Activated naive CD4-positive, alpha-beta T cell treated with Interleukin-2 at 50 U/mL for 16 hours (primary cell): ENCODE measurements at regions not wholly inside any gene's neighbourhood (a gene's known extent, or its start where the extent isn't known, plus 50 kb on each side); places are given as distances from the start of the nearest gene placed in this dataset.
"Not testable (repeated sequence)": the region's sequence is repeated elsewhere in the genome, so short reads cannot be mapped to it uniquely, and the experiment has no call there.

Experiments
- DNase-seq: peaks from one replicate; pipeline ENCODE4 v3.0.0-alpha.2; 2020

- DNase-seq = no peak
These were observed 194.5 kb upstream of the COX10 start for GRCh38 chr17:13874817-13875216.

DNA sequence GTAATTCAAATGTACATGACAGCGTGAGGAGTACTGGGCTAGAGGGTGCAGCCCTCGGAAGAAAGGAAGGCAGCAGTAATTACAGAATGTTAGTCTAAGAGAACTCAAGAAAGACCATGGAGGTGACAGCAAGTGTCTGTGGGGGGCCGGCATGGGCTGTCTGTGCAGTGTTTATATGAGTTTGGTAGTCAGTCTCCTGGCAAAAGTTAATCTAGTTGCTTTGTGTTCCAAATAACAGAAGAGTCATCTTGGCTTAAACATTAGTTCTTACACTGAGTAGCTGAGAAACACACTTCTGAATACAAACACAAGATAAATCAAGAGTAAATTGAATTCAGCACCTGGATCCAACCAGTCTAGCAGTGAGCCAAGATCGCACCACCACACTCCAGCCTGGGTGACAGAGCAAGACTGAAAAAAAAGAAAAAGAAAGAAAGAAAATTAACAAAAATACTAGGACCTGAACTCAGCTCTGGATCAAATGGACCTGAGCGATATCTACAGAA is 189.3 kb upstream of the COX10 start:
- no peak for DNase-seq

DNA sequence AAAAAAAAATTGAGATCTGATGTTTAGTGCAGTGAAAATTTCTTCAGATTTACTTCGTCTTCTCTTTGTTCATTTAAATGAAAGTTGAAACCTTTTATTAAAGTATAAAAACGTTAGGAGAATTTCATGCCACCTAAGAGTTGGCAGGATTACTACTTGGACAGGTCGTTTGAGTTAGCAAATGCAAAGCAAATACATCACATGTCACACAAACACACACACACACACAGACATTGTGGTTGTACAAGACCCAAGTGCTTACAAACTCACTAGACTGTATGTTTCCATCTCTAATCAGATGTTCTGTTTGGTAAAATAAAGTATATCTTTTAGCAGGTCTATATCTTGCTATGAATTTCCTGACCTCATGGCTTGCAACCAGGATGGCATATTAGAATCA is 185.6 kb upstream of the COX10 start:
- DNase-seq = no peak

- DNase-seq = no peak
These were observed 185.0 kb upstream of the COX10 start for GRCh38 chr17:13884347-13884746.

DNA sequence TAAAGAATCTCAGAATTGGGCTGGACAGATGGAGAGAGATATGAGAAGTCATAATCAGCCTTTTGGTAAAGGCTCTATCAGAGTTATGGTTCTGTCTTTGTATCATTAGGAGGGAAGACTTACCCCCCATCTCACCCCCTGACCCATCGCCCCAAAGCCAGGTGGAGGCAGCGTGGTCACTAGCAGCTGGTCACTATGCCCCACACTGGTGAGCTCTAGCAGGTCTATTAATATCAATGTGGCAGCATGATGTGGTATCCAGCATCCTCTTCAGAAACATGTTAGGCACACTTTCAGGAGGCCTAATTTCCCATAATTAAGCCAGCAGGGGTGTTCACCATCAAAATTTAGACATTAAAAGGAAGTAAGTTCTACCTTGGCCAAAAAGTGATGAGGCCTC is 183.8 kb upstream of the COX10 start:
- no peak for DNase-seq

DNA sequence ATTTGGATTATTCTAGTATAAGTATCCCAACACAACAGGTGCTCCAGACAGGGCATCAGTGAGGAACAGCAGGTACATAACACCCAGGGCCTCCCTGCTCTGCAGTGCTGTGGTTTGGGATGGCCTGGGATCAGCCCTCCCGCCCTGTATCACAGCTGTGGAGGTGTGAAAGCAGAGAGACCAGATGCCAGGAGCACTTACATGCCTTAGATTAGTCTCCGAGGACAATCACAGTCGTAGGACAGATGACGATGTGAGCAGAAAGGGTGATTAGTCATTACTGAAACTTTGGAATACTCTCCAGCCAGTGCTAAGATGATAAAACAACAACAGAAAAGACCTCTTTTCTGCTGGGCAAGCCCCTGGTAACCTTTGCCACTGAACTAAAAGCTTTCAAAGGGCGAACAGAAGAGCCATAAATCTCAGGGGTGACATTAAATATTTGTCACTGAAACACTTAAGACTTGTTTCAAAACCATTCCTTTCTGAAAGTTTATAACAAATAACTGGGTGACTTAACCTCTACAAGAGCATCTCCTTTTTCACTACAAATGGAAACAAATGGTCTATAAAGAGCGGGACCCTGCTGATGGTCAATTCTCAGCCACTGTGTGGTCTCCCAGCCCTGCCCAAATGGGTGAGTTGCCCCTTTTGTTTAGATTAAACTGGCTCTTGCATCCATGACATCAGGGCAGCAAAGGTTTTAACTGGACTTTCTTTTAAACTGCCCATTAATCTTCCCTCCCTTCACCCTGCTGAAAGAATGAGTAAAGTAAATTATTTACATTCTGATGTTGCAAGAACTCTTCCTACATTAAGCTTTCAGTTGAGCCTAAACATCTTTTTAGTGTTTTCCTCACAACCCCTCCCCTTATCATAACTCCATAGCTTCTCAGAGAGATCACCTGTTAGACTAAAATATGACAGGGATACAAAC is 183.1 kb upstream of the COX10 start:
- DNase-seq = no peak

GRCh38 chr17:13888056-13888609 is 181.2 kb upstream of the COX10 start:
- DNase-seq = no peak

DNA sequence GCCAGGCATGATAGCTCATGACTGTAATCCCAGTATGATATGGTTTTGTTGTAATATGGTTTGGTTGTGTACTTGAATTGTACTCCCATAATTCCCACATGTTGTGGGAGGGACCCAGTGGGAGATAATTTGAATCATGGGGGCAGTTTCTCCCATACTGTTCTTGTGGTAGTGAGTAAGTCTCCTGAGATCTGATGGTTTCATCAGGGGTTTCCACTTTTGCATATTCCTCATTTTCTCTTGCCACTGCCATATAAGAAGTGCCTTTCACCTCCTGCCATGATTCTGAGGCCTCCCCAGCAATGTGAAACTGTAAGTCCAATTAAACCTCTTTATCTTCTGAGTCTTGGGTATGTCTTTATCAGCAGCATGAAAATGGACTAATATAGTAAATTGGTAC is 160.3 kb upstream of the COX10 start:
- DNase-seq = not testable (repeated sequence)

DNA sequence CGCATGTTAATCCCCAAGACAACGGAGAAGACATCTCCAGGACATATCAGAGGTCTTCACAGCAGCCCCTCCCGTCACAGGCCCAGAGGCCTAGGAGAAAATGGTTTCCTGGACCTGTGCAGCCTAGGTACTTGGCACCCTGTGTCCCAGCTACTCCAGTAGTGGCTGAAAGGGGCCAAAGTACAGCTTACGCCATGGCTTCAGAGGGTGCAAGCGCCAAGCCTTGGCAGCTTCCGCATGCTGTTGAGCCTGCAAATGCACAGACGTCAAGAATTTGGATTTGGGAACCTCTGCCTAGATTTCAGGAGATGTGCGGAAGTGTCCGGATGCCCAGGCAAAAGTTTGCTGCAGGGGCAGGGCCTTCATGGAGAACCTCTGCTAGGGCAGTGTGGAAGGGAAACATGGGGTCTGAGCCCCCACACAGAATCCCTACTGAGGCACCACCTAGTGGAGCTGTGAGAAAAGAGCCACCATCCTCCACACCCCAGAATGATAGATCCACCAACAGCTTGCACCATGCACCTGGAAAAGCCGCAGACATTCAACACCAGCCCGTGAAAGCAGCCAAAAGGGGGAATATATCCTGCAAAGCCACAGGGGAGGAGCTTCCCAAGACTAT is 159.3 kb upstream of the COX10 start:
- DNase-seq = no peak

DNA sequence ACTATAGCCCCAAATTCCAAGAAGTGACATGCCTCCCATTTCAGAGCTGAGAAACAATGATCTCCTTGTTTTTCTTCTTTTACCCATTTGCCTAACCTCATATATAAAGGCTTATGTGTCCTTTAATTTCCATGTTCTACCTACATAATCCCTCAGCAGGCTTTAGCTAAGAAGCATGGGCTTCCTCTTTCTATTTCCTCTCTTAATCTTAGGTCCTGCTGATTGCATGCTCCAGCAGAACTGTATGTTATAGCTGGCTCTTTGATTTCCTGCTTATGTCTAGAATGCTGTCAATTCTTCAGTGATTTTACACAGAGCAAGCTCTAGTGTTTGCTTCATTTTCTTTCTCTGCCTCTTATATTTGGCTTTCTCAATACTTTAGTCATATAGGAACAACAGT is 151.7 kb upstream of the COX10 start:
- DNase-seq = no peak

DNA sequence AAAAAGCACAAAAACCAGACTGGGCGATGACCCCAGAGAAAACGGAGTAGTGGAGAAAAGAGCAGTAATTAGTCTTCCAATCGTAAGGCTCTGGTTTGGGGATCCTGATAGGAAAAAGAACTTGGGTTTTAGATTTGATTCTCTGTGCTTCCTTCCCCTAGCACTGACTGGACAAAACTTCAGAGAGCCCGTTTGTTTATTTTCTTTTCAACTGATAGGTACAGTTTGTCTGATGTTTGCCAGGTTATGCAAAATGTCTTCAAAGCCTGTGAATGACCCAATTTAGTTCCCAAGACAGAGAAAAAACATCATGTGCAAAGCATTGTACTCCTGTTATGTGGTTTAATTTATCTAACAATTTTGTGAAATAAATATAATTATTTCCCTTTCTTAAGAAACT is 151.1 kb upstream of the COX10 start:
- no peak for DNase-seq

GRCh38 chr17:13919818-13920217 is 149.5 kb upstream of the COX10 start:
- no peak for DNase-seq

DNA sequence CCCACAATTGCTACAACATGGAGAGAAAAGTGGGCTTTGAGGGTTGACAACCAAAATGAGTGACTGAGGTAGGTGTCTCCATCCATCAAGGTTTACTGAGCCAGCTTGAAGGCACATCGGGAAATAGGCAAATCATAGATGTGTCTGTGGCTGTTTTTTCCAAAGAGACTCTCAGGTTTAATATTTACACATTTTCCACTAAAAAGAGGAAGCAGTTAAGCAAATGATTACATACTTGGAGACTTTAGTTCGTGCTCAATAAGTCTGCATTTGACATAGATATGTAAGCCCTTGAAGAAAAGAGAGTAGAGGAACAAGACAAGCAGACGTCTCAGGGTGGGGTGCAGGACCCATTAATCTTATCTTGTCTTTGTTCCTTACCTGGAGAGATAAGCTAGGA is 148.9 kb upstream of the COX10 start:
- DNase-seq = no peak

DNA sequence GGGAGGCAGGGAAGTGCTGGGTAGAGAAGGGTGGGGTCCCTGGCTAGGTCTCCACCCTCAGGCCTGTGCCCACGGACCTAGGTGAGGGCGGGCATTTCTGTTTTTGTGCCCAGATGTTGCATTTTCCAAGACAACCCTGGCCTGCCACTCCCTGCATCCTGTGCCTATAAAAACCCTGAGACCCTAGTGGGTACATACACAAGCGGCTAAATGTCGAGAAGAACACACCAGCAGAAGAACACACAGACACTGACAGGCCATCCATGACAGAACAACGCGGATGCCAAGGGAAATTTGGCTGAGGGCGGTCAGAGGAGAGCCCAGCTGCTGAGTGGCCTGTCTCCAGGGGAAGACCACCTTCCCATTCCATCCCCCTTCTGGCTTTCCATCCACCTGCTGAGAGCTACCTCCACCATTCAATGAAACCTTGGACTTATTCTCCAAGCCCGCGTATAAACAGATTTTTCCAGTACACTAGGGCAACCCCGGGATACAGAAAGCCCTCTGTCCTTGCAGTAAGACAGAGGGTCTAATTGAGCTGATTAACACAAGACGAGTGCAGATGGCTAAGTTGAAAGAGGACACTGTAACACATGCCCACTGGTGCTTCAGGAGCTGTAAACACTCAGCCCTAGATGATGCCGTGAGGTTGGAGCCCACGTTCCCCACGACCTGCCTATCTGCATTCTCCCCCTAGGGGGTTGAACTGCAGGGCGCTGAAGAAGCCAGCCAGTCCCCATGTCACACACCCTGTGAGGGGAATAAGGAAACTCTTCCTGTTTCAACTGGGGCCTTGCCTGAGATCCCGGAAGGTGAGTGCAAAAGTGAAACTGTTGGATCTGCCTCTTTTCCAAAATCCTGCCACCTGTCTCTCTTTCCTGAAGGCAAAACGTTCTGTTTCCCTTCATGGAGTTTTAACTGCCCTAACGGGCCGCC is 147.2 kb upstream of the COX10 start:
- DNase-seq = no peak

DNA sequence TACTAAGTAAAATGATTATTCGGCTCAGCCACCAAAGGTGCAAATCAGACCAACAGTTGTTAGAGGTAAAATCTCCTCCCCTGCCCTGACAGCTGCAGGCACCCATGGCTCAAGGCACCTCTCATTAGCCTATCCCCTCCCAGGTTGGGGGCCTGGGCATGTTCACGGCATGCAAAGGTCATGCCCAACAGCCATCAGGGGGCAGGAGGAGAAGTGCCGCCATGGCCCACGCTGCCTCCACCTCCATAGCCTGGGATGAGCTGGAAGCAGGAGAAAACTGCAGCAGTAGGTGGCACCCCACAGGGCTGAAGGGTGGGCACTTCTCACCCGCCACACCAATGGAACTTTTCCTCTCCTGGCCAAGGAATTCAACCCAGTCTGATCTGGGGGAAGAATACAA is 146.4 kb upstream of the COX10 start:
- no peak for DNase-seq

GRCh38 chr17:13925579-13925978 is 143.7 kb upstream of the COX10 start:
- DNase-seq = no peak

DNA sequence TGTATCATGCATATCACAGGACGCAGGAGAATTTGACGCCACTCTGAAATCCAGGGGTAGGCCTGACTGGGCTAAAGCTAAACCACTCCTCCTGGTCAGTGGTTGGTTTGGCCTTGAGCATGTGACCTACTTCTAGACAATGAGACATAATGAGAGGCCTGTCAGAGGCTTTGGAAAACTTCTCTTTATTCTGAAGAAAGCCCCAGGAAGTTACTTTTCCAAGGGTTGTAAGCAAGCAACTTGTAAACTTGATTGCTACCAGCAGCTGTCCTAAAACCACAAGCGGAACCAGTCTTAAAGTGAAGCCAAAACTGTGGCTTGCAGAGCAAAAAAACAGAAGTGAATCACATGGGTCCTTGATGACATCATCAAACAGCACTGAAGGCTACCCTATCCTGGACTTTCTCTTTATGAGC is 138.2 kb upstream of the COX10 start:
- DNase-seq = no peak

DNA sequence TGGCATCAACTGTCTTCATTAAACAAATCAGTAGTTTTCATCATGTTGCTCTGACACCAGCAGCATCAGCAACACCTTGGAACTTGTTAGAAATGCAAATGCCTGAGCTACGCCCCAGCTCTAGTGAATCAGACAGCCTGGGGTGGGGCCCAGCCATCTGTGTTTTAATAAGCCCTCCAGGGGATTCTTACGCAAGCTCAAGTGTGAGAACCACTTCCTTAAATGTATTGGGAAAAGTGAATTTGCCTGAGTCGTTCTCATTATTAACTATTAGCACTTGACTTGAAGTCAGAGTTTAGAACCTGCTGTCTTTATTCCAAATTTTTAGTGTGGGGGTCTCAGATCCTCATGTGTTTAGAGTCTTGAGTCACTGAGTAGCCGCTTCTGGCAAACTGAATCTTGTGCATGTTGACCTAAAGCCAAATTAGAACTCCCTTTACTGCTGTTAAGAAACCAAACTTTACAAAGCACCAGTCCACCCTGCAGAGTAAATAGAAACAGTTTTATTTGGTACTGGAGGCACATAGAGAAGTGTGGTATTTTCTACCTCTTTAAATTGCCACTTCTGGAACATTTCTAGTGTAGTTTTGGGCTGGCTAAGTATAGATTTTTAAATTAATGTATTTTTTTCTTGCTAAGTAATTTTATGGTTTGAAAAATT is 137.4 kb upstream of the COX10 start:
- DNase-seq = no peak

- DNase-seq = no peak
These were observed 135.6 kb upstream of the COX10 start for GRCh38 chr17:13933441-13934276.

- DNase-seq = no peak
These were observed 130.1 kb upstream of the COX10 start for GRCh38 chr17:13939222-13939621.
